ENCODE measurements at regions not wholly inside any gene's neighbourhood (a gene's known extent, or its start where the extent isn't known, plus 50 kb on each side); places are given as distances from the start of the nearest gene placed in this dataset.
A peak's percentile ranks its signal among the peaks of the same experiment; 100 is the strongest.

DNA sequence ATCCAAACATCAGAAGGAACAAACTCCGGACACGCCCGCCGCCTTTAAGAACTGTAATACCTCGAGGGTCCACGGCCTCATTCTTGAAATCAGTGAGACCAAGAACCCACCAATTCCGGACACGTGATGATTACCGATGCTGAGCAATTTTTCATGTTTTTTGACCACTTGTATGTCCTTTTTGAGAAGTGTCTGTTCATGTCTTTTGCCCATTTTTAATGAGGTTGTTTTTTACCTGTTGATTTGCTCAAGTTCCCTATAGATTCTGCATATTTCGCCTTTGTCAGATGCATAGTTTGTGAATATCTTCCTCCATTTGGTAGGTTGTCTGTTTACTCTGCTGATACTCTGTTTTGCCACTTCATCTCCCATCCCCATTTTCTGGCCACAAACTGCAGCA is 150.4 kb downstream of the IRS1 start:
- intact Hi-C loops (cut with DNase I): no loop called here
- Histone ChIP-seq H3K27me3 (ENCODE audit: control insufficient read depth in 1 of 2, insufficient read depth in 2 of 2, low read length in 1 of 2) (no peaks in the 10 kb centered on the region), H3K9me3 (ENCODE audit: control insufficient read depth, low read length) (no peaks in the 10 kb centered on the region), H3K4me1 (ENCODE audit: control insufficient read depth in 1 of 2, insufficient read depth in 2 of 2, low read length in 2 of 2) (peaks cover 5 to 8% of the 10 kb centered on the region in 2 donors), H3K36me3 (ENCODE audit: control insufficient read depth in 1 of 2, insufficient read depth in 2 of 2, low read length in 1 of 2) (no peaks in the 10 kb centered on the region), H3K4me3 (ENCODE audit: low read length in 2 of 2) (no peak overlapping the region), H3K27ac (ENCODE audit: low read depth in 1 of 2, low read length in 2 of 2) (peak overlapping the region in 1 of 2 donors; percentile 98)
- WGBS, 2 donors: 98 to 99% methylated on average over 10 of the region's 10 CpGs
- DNase-seq (no peak), ATAC-seq (ENCODE audit: low FRiP score) (no peak)

DNA sequence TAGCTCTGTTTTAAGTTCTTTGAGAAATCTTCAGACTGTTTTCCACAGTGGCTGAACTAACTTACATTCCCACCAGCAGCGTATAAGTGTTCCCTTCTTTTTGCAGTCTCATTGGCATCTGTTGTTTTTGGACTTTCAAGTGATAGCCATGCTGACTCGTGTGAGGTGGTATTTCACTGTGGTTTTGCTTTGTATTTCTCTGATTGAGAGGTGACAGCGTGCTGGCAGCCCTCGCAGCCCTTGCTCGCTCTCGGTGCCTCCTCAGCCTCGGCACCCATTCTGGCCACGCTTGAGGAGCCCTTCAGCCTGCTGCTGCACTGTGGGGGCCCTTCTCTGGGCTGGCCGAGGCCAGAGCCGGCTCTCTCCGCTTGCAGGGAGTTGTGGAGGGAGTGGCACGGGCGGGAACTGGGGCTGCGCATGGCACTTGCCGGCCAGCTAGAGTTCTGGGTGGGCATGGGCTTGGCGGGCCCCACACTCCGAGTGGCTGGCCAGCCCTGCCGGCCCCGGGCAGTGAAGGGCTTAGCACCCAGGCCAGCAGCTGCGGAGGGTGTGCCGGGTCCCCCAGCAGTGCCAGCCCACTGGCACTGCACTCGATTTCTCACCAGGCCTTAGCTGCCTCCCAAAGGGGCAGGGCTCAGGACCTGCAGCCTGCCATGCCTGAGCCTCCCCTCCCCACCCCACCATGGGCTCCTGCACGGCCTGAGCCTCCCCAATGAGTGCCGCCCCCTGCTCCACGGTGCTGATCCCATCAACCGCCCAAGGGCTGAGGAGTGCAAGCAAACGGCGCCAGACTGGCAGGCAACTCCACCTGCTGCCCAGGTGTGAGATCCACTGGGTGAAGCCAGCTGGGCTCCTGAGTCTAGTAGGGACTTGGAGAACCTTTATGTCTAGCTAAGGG is 151.8 kb downstream of the IRS1 start:
- no peak overlapping the region for H3K27ac ChIP-seq (ENCODE audit: low read depth in 1 of 2, low read length in 2 of 2)
- no peak for DNase-seq
- 61 to 73% methylated on average over 28 of the region's 28 CpGs for WGBS, 2 donors
- intact Hi-C loops (cut with DNase I): no loop called here
- peaks cover 5 to 8% of the 10 kb centered on the region in 2 donors for H3K4me1 ChIP-seq (ENCODE audit: control insufficient read depth in 1 of 2, insufficient read depth in 2 of 2, low read length in 2 of 2)
- ATAC-seq (ENCODE audit: low FRiP score): no peak
- H3K4me3 ChIP-seq (ENCODE audit: low read length in 2 of 2): no peak overlapping the region
- H3K36me3 ChIP-seq (ENCODE audit: control insufficient read depth in 1 of 2, insufficient read depth in 2 of 2, low read length in 1 of 2): no peaks in the 10 kb centered on the region
- H3K27me3 ChIP-seq (ENCODE audit: control insufficient read depth in 1 of 2, insufficient read depth in 2 of 2, low read length in 1 of 2): no peaks in the 10 kb centered on the region
- H3K9me3 ChIP-seq (ENCODE audit: control insufficient read depth, low read length): no peaks in the 10 kb centered on the region

DNA sequence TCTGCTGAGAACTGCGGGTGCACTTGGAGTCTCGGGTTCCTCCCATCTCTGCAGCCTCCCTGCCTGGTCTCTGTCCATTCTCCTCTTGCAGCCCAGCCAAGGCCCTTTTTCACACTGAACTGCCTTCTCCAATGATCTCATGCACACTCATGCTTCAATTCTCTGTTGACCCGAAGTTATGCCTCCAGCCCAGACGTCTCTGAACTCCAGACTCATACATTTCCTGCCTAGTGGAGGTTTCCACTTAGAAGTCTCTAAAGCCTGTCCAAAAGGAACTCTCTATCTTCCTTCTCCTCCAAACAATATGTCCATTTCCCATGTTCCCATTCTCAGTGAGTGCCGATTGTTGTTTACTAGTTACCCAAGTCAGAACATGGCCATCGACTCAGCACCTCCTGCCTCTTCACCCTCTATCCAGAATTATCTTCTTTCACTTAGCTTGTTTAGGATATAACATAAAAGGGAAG is 155.2 kb downstream of the IRS1 start:
- ATAC-seq (ENCODE audit: low FRiP score) (peak; percentile 83), DNase-seq (peak in 1 of 2 donors; percentile 53)
- Histone ChIP-seq H3K27ac (ENCODE audit: low read depth in 1 of 2, low read length in 2 of 2) (no peak overlapping the region), H3K27me3 (ENCODE audit: control insufficient read depth in 1 of 2, insufficient read depth in 2 of 2, low read length in 1 of 2) (no peaks in the 10 kb centered on the region), H3K36me3 (ENCODE audit: control insufficient read depth in 1 of 2, insufficient read depth in 2 of 2, low read length in 1 of 2) (no peaks in the 10 kb centered on the region), H3K4me1 (ENCODE audit: control insufficient read depth in 1 of 2, insufficient read depth in 2 of 2, low read length in 2 of 2) (peaks cover 2% of the 10 kb centered on the region in 2 donors), H3K4me3 (ENCODE audit: low read length in 2 of 2) (no peak overlapping the region), H3K9me3 (ENCODE audit: control insufficient read depth, low read length) (no peaks in the 10 kb centered on the region)
- intact Hi-C loops (cut with DNase I): no loop called here
- 31 to 33% methylated on average over 6 of the region's 6 CpGs for WGBS, 2 donors

DNA sequence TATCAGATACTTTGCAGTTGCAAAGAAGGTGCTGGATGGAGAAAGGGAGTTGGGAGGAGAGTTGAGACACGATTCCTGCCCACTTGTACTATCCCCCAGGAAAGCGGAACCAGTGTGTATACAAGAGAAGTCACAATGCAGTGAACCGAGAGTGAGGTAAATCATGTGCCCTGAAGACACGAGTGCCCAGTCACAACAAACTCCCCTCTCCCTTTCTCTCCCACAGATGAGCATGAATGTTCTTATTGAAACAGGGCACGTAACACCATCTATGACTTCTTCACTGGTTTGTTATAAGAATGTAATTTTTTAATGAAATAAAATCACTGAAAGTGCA is 155.7 kb downstream of the IRS1 start:
- Histone ChIP-seq H3K4me3 (ENCODE audit: low read length in 2 of 2) (no peak overlapping the region), H3K36me3 (ENCODE audit: control insufficient read depth in 1 of 2, insufficient read depth in 2 of 2, low read length in 1 of 2) (no peaks in the 10 kb centered on the region), H3K27ac (ENCODE audit: low read depth in 1 of 2, low read length in 2 of 2) (no peak overlapping the region), H3K9me3 (ENCODE audit: control insufficient read depth, low read length) (no peaks in the 10 kb centered on the region), H3K27me3 (ENCODE audit: control insufficient read depth in 1 of 2, insufficient read depth in 2 of 2, low read length in 1 of 2) (no peaks in the 10 kb centered on the region), H3K4me1 (ENCODE audit: control insufficient read depth in 1 of 2, insufficient read depth in 2 of 2, low read length in 2 of 2) (peaks cover 0 to 2% of the 10 kb centered on the region in 2 donors)
- ATAC-seq (ENCODE audit: low FRiP score) (peak; percentile 19), DNase-seq (no peak)
- WGBS, 2 donors: 90% methylated on average over 5 of the region's 5 CpGs
- intact Hi-C loops (cut with DNase I): no loop called here

DNA sequence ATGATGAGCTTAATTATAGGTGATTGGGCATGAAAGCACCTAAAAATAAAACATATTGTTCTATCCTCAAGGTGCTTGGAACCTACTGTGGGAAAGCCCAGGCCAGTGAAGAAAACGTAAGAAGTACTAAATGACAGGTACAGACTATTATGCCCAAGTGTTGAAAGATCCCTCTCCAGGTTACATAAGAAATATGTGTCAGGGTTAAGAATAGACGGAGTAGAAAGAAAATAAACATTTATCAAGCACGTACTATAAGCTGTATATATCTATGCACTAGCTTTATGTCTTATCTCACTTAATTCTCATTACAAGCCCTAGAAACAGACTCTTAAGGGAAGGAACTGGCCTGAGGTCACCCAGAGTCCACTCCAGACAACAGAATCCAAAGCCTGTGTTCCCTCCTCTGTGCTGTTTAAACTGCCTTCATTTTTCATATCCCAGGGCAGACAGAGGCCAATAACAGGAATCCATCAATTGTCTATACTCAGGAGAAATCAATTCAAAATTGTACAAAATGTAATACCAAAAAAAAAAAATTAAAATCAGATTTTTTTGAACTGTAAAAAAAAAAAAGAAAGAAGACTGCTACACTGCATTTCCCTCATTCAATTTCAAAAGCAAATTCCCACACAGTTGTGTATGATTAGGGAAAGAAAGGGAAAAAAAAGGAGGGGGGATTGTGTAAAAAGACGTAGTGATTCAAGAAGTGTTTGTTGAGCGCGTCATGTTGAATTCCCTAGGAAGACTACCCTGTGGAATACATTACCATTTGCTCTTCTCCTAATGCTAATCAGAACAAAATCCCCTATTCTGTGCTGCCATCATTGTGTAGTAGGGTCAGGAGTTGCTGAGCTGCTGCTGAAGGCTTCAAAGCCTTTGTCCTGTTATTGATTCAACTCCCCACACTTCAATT is 156.3 kb downstream of the IRS1 start:
- intact Hi-C loops (cut with DNase I): no loop called here

DNA sequence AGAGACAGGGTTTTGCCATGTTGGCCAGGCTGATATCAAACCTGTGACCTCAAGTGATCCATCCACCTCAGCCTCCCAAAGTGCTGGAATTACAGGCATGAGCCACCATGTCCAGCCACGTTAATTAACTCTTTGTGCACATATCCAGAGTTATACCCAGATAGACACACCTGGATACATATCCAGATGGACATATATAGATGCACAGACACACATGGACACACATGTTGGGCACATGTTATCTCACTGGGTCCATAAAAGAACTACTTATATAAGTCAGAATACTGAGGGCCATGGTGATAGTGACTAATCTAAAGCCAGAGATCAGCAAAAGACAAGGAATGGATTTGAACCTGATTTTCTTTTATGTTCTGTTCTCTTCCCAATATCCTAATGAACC is 158.6 kb downstream of the IRS1 start:
- 83 to 96% methylated on average over 1 of the region's 1 CpG for WGBS, 2 donors
- Histone ChIP-seq H3K9me3 (ENCODE audit: control insufficient read depth, low read length) (no peaks in the 10 kb centered on the region), H3K36me3 (ENCODE audit: control insufficient read depth in 1 of 2, insufficient read depth in 2 of 2, low read length in 1 of 2) (no peaks in the 10 kb centered on the region)

More for the DNA sequence above, 156.3 kb downstream of the IRS1 start:
- no peak overlapping the region for H3K27ac ChIP-seq (ENCODE audit: low read depth in 1 of 2, low read length in 2 of 2)
- H3K36me3 ChIP-seq (ENCODE audit: control insufficient read depth in 1 of 2, insufficient read depth in 2 of 2, low read length in 1 of 2): no peaks in the 10 kb centered on the region
- no peaks in the 10 kb centered on the region for H3K9me3 ChIP-seq (ENCODE audit: control insufficient read depth, low read length)
- H3K27me3 ChIP-seq (ENCODE audit: control insufficient read depth in 1 of 2, insufficient read depth in 2 of 2, low read length in 1 of 2): no peaks in the 10 kb centered on the region
- H3K4me3 ChIP-seq (ENCODE audit: low read length in 2 of 2): no peak overlapping the region
- H3K4me1 ChIP-seq (ENCODE audit: control insufficient read depth in 1 of 2, insufficient read depth in 2 of 2, low read length in 2 of 2): peaks cover 0 to 2% of the 10 kb centered on the region in 2 donors
- no peak for DNase-seq
- peak; percentile 10 for ATAC-seq (ENCODE audit: low FRiP score)
- WGBS, 2 donors: 89 to 92% methylated on average over 6 of the region's 6 CpGs

DNA sequence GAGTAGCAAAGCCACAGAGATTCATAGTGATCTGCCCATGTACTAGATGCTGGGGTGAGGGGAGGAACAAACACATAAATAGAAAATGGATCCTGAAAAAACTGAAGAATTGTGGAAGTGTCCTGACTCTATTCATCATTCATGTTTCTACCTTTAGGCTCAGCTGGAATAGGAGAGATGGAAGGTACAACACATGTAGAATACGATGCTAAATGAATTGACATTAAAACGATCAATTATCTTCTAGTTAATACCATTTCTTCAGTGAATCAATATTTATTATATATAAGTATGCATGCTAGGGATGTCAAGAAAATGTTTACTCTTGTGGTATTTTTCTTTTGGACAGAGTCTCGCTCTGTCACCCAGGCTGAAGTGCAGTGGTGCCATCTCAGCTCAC is 159.1 kb downstream of the IRS1 start:
- Histone ChIP-seq H3K27me3 (ENCODE audit: control insufficient read depth in 1 of 2, insufficient read depth in 2 of 2, low read length in 1 of 2) (no peaks in the 10 kb centered on the region), H3K4me1 (ENCODE audit: control insufficient read depth in 1 of 2, insufficient read depth in 2 of 2, low read length in 2 of 2) (no peaks in the 10 kb centered on the region), H3K27ac (ENCODE audit: low read depth in 1 of 2, low read length in 2 of 2) (no peak overlapping the region), H3K4me3 (ENCODE audit: low read length in 2 of 2) (no peak overlapping the region), H3K36me3 (ENCODE audit: control insufficient read depth in 1 of 2, insufficient read depth in 2 of 2, low read length in 1 of 2) (no peaks in the 10 kb centered on the region), H3K9me3 (ENCODE audit: control insufficient read depth, low read length) (no peaks in the 10 kb centered on the region)
- ATAC-seq (ENCODE audit: low FRiP score) (no peak), DNase-seq (no peak)
- WGBS, 2 donors: 98 to 99% methylated on average over 3 of the region's 3 CpGs
- intact Hi-C loops (cut with DNase I): no loop called here

More for the DNA sequence above, 158.6 kb downstream of the IRS1 start:
- Histone ChIP-seq H3K27me3 (ENCODE audit: control insufficient read depth in 1 of 2, insufficient read depth in 2 of 2, low read length in 1 of 2) (no peaks in the 10 kb centered on the region), H3K4me1 (ENCODE audit: control insufficient read depth in 1 of 2, insufficient read depth in 2 of 2, low read length in 2 of 2) (peaks cover 0 to 2% of the 10 kb centered on the region in 2 donors), H3K4me3 (ENCODE audit: low read length in 2 of 2) (no peak overlapping the region), H3K27ac (ENCODE audit: low read depth in 1 of 2, low read length in 2 of 2) (no peak overlapping the region)
- intact Hi-C loops (cut with DNase I): no loop called here
- ATAC-seq (ENCODE audit: low FRiP score) (no peak), DNase-seq (no peak)

DNA sequence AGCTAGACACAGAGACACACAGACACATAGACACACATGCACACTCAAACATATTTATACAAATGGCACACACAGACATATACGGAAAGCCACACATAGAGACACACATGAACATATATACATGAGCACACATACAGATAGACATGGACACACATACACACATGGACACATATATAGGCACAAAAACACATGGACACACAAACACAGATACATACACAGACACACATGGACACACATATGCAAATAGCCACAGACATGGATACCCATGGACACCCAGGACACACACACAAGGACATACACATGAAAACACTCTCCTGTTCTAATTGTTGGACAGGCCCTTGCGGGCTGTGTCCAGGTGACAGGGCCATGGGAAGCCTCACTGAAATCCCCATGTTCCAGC is 160.1 kb downstream of the IRS1 start:
- Histone ChIP-seq H3K4me1 (ENCODE audit: control insufficient read depth in 1 of 2, insufficient read depth in 2 of 2, low read length in 2 of 2) (no peaks in the 10 kb centered on the region), H3K36me3 (ENCODE audit: control insufficient read depth in 1 of 2, insufficient read depth in 2 of 2, low read length in 1 of 2) (no peaks in the 10 kb centered on the region), H3K9me3 (ENCODE audit: control insufficient read depth, low read length) (no peaks in the 10 kb centered on the region), H3K27me3 (ENCODE audit: control insufficient read depth in 1 of 2, insufficient read depth in 2 of 2, low read length in 1 of 2) (no peaks in the 10 kb centered on the region), H3K4me3 (ENCODE audit: low read length in 2 of 2) (no peak overlapping the region), H3K27ac (ENCODE audit: low read depth in 1 of 2, low read length in 2 of 2) (no peak overlapping the region)
- WGBS, 2 donors: 98 to 100% methylated on average over 2 of the region's 2 CpGs
- intact Hi-C loops (cut with DNase I): no loop called here
- DNase-seq (no peak), ATAC-seq (ENCODE audit: low FRiP score) (no peak)
